Chondrocyte (in vitro differentiated cells): ENCODE measurements at regions not wholly inside any gene's neighbourhood (a gene's known extent, or its start where the extent isn't known, plus 50 kb on each side); places are given as distances from the start of the nearest gene placed in this dataset.

ENCODE experiments used
- DNase-seq: peaks from one replicate; pipeline ENCODE4 v3.0.0; 2021; ENCODE audit warnings: mixed read lengths, low spot score
- H3K27ac Mint-ChIP-seq: one replicate; pipeline ENCODE4 v1.8.0; 2021; ENCODE audit warnings: mild to moderate bottlenecking, moderate library complexity, mixed read lengths; ENCODE audit not compliant: unreplicated experiment
- H3K27me3 Mint-ChIP-seq: 2 replicates; pipeline ENCODE4 v1.8.0; 2021; ENCODE audit warnings: low read depth, mixed read lengths
- H3K36me3 Mint-ChIP-seq: 2 replicates; pipeline ENCODE4 v1.8.0; 2021; ENCODE audit warnings: low read depth, mixed read lengths
- H3K4me1 Mint-ChIP-seq: 2 replicates; pipeline ENCODE4 v1.8.0; 2021; ENCODE audit warnings: low read depth, mild to moderate bottlenecking, mixed read lengths
- H3K4me3 Mint-ChIP-seq: one replicate; pipeline ENCODE4 v1.8.0; 2021; ENCODE audit warnings: mild to moderate bottlenecking, moderate library complexity, mixed read lengths; ENCODE audit not compliant: unreplicated experiment
- H3K9me3 Mint-ChIP-seq: 2 replicates; pipeline ENCODE4 v1.8.0; 2021; ENCODE audit warnings: low read depth, mixed read lengths
- CTCF ChIP-seq: fragments of 200-600 bp; sonication (generic); IDR thresholded peaks from 2 replicates; pipeline ENCODE4 v1.5.0; 2021; ENCODE audit warnings: antibody characterized with exemption, mild to moderate bottlenecking, moderate library complexity

GRCh38 chr2:23114299-23114698 is 270.7 kb upstream of the KLHL29 start:
- no peak for TF ChIP-seq CTCF
- Mint-ChIP-seq H3K27me3 (no peaks in the 10 kb centered on the region), H3K36me3 (no peaks in the 10 kb centered on the region), H3K9me3 (peaks cover 15% of the 10 kb centered on the region), H3K4me1 (no peaks in the 10 kb centered on the region), H3K4me3 (no peak overlapping the region), H3K27ac (no peak overlapping the region)
- DNase-seq, result no peak

- Mint-ChIP-seq H3K27ac (no peak overlapping the region), H3K4me1 (no peaks in the 10 kb centered on the region), H3K4me3 (no peak overlapping the region), H3K36me3 (no peaks in the 10 kb centered on the region), H3K9me3 (peaks cover 4% of the 10 kb centered on the region), H3K27me3 (peaks cover 6% of the 10 kb centered on the region)
- no peak for TF ChIP-seq CTCF
- DNase-seq, result no peak
These were observed 266.7 kb upstream of the KLHL29 start for GRCh38 chr2:23118313-23118712.

- Mint-ChIP-seq H3K4me3 (no peak overlapping the region), H3K9me3 (peaks cover 4% of the 10 kb centered on the region), H3K27me3 (peaks cover 6% of the 10 kb centered on the region), H3K36me3 (no peaks in the 10 kb centered on the region), H3K4me1 (no peaks in the 10 kb centered on the region), H3K27ac (no peak overlapping the region)
- no peak for TF ChIP-seq CTCF
- DNase-seq, result no peak
These were observed 266.1 kb upstream of the KLHL29 start for GRCh38 chr2:23118894-23119293.

GRCh38 chr2:23120161-23120560 is 264.8 kb upstream of the KLHL29 start:
- DNase-seq, result no peak
- Mint-ChIP-seq H3K4me1 (no peaks in the 10 kb centered on the region), H3K36me3 (no peaks in the 10 kb centered on the region), H3K9me3 (peaks cover 4% of the 10 kb centered on the region), H3K27ac (no peak overlapping the region), H3K27me3 (peaks cover 6% of the 10 kb centered on the region), H3K4me3 (no peak overlapping the region)
- TF ChIP-seq CTCF, result no peak

- H3K4me1 Mint-ChIP-seq, result no peaks in the 10 kb centered on the region
- no peak for DNase-seq
- H3K27ac Mint-ChIP-seq, result no peak overlapping the region
- no peak overlapping the region for H3K4me3 Mint-ChIP-seq
- no peak for TF ChIP-seq CTCF
- H3K36me3 Mint-ChIP-seq, result no peaks in the 10 kb centered on the region
- H3K9me3 Mint-ChIP-seq, result no peaks in the 10 kb centered on the region
- H3K27me3 Mint-ChIP-seq, result peaks cover 7% of the 10 kb centered on the region
These were observed 262.9 kb upstream of the KLHL29 start for GRCh38 chr2:23121968-23122648.
